ENCODE measurements at regions not wholly inside any gene's neighbourhood (a gene's known extent, or its start where the extent isn't known, plus 50 kb on each side); places are given as distances from the start of the nearest gene placed in this dataset.

DNA sequence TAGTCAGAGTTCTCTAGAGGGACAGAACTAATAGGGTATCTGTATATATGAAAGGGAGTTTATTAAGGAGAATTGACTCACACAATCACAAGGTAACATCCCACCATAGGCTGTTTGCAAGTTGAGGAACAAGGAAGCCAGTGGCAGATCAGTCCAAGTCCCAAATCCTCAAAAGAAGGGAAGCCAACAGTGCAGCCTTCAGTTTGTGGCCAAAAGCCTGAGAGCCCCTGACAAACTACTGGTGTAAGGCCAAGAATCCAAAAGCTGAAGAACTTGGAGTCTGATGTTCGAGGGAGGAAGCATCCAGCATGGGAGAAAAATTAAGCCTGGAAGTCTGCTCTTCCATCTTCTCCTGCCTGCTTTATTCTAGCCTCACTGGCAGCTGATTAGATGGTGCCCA, 1107.2 kb upstream of the CELF2 start:
- Histone ChIP-seq H3K4me3 (ENCODE audit: low read length) (no peak overlapping the region), H3K27ac (ENCODE audit: low read length) (no peak overlapping the region), H3K9me3 (ENCODE audit: control insufficient read depth, insufficient read depth, low read length) (no peaks in the 10 kb centered on the region), H3K36me3 (ENCODE audit: control insufficient read depth, insufficient read depth, low read length) (no peaks in the 10 kb centered on the region), H3K27me3 (ENCODE audit: control insufficient read depth, insufficient read depth, low read length) (no peaks in the 10 kb centered on the region), H3K4me1 (ENCODE audit: control insufficient read depth, insufficient read depth, low read length) (0 out of 2 replicates have a peak, but pooled peaks cover 2% of the 10 kb centered on the region)
- no peak for DNase-seq (ENCODE audit: low read depth, low spot score)
- no CpG with 5 or more reads among the region's 1 CpG for WGBS (ENCODE audit: insufficient coverage, insufficient read length)

- Histone ChIP-seq H3K27ac (ENCODE audit: low read length) (no peak overlapping the region), H3K9me3 (ENCODE audit: control insufficient read depth, insufficient read depth, low read length) (no peaks in the 10 kb centered on the region), H3K4me1 (ENCODE audit: control insufficient read depth, insufficient read depth, low read length) (0 out of 2 replicates have a peak, but pooled peaks cover 2% of the 10 kb centered on the region), H3K4me3 (ENCODE audit: low read length) (no peak overlapping the region), H3K27me3 (ENCODE audit: control insufficient read depth, insufficient read depth, low read length) (no peaks in the 10 kb centered on the region), H3K36me3 (ENCODE audit: control insufficient read depth, insufficient read depth, low read length) (no peaks in the 10 kb centered on the region)
- no CpG with 5 or more reads among the region's 7 CpGs for WGBS (ENCODE audit: insufficient coverage, insufficient read length)
- peak; percentile 27 for DNase-seq (ENCODE audit: low read depth, low spot score)
These were observed 1106.2 kb upstream of the CELF2 start for GRCh38 chr10:9911488-9911887.

DNA sequence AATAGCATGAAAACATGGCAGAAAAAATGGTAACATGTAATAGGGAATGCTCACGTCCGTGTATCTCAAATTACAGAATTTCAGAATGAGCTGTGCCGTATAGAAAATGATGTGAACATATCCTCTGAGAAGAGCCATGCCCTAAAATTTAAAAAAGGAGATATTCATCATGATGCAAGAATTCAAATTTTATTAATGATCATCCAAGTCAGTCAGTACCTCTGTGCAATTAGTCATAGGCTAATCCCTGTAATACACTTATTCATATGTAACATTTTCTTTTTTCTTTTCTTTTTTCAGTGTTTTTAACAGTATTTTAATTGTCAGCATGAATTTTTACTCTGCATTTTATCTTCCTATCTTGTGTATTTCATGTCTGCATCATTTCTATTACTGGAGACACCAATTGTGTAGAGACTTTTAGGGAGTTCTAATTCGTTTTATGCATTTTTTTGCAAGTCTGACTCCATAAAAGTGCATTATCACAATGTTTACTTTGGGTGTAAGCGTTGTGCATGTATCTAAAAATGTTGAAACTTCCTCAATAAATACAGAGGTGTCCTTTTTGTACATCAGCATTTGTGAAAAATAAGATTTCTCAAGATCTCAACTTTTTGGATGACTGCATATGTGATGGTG, 1103.7 kb upstream of the CELF2 start:
- Histone ChIP-seq H3K4me3 (ENCODE audit: low read length) (no peak overlapping the region), H3K27me3 (ENCODE audit: control insufficient read depth, insufficient read depth, low read length) (no peaks in the 10 kb centered on the region), H3K9me3 (ENCODE audit: control insufficient read depth, insufficient read depth, low read length) (no peaks in the 10 kb centered on the region), H3K27ac (ENCODE audit: low read length) (no peak overlapping the region), H3K4me1 (ENCODE audit: control insufficient read depth, insufficient read depth, low read length) (no peaks in the 10 kb centered on the region), H3K36me3 (ENCODE audit: control insufficient read depth, insufficient read depth, low read length) (no peaks in the 10 kb centered on the region)
- WGBS (ENCODE audit: insufficient coverage, insufficient read length): no CpG with 5 or more reads among the region's 5 CpGs
- DNase-seq (ENCODE audit: low read depth, low spot score): no peak

GRCh38 chr10:9921544-9921943, 1096.1 kb upstream of the CELF2 start:
- Histone ChIP-seq H3K36me3 (ENCODE audit: control insufficient read depth, insufficient read depth, low read length) (no peaks in the 10 kb centered on the region), H3K27me3 (ENCODE audit: control insufficient read depth, insufficient read depth, low read length) (no peaks in the 10 kb centered on the region), H3K9me3 (ENCODE audit: control insufficient read depth, insufficient read depth, low read length) (no peaks in the 10 kb centered on the region), H3K27ac (ENCODE audit: low read length) (no peak overlapping the region), H3K4me1 (ENCODE audit: control insufficient read depth, insufficient read depth, low read length) (no peaks in the 10 kb centered on the region), H3K4me3 (ENCODE audit: low read length) (no peak overlapping the region)
- no CpG with 5 or more reads among the region's 4 CpGs for WGBS (ENCODE audit: insufficient coverage, insufficient read length)
- no peak for DNase-seq (ENCODE audit: low read depth, low spot score)

GRCh38 chr10:9922126-9922870, 1095.4 kb upstream of the CELF2 start:
- no peak overlapping the region for H3K4me3 ChIP-seq (ENCODE audit: low read length)
- no peak for DNase-seq (ENCODE audit: low read depth, low spot score)
- H3K36me3 ChIP-seq (ENCODE audit: control insufficient read depth, insufficient read depth, low read length): no peaks in the 10 kb centered on the region
- no peaks in the 10 kb centered on the region for H3K9me3 ChIP-seq (ENCODE audit: control insufficient read depth, insufficient read depth, low read length)
- no CpG with 5 or more reads among the region's 10 CpGs for WGBS (ENCODE audit: insufficient coverage, insufficient read length)
- no peaks in the 10 kb centered on the region for H3K27me3 ChIP-seq (ENCODE audit: control insufficient read depth, insufficient read depth, low read length)
- H3K4me1 ChIP-seq (ENCODE audit: control insufficient read depth, insufficient read depth, low read length): no peaks in the 10 kb centered on the region
- H3K27ac ChIP-seq (ENCODE audit: low read length): no peak overlapping the region

DNA sequence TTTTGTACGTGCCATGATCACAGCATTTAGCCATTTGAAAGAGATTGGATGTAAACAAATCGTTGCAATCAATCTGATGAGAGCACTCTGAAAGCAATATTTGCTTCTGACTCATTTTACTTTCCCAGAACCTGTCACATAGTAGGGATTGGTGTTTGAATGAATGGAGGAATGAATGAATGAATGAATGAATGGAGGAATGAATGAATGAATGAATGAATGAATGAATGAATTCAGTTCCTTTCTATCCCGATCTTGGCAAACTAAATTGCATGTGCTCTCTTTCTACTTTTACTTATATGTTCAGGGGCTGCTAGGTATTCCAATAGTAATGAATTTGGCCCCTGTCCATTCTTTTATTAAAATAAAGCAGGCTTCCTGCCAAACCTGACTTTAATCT, 1091.7 kb upstream of the CELF2 start:
- no peaks in the 10 kb centered on the region for H3K27me3 ChIP-seq (ENCODE audit: control insufficient read depth, insufficient read depth, low read length)
- H3K36me3 ChIP-seq (ENCODE audit: control insufficient read depth, insufficient read depth, low read length): no peaks in the 10 kb centered on the region
- no peaks in the 10 kb centered on the region for H3K9me3 ChIP-seq (ENCODE audit: control insufficient read depth, insufficient read depth, low read length)
- no CpG with 5 or more reads among the region's 3 CpGs for WGBS (ENCODE audit: insufficient coverage, insufficient read length)
- no peak overlapping the region for H3K4me3 ChIP-seq (ENCODE audit: low read length)
- DNase-seq (ENCODE audit: low read depth, low spot score): no peak
- no peaks in the 10 kb centered on the region for H3K4me1 ChIP-seq (ENCODE audit: control insufficient read depth, insufficient read depth, low read length)
- no peak overlapping the region for H3K27ac ChIP-seq (ENCODE audit: low read length)

- Histone ChIP-seq H3K27me3 (ENCODE audit: control insufficient read depth, insufficient read depth, low read length) (no peaks in the 10 kb centered on the region), H3K4me1 (ENCODE audit: control insufficient read depth, insufficient read depth, low read length) (no peaks in the 10 kb centered on the region), H3K27ac (ENCODE audit: low read length) (no peak overlapping the region), H3K4me3 (ENCODE audit: low read length) (no peak overlapping the region), H3K36me3 (ENCODE audit: control insufficient read depth, insufficient read depth, low read length) (no peaks in the 10 kb centered on the region), H3K9me3 (ENCODE audit: control insufficient read depth, insufficient read depth, low read length) (no peaks in the 10 kb centered on the region)
- no peak for DNase-seq (ENCODE audit: low read depth, low spot score)
- WGBS (ENCODE audit: insufficient coverage, insufficient read length): no CpG with 5 or more reads among the region's 2 CpGs
These were observed 1090.8 kb upstream of the CELF2 start for GRCh38 chr10:9926881-9927280.

DNA sequence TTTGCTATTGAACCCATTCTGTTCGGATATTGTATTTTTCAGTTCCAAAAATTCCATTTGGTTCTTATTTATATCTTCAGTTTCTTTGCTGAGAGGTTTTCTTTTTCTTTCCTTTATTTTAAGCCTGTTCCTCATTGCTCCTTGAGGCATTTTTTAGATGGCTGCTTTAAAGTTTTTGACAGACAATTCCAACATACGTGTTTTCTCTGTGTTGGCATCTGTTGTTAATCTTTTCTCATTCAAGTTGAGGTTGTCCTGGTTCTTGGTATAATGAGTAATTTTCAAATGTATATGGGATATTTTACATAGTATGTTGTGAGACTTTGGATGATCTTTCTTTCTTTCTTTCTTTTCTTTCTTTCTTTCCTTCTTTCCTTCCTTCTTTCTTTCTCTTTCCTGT, 1078.0 kb upstream of the CELF2 start:
- Histone ChIP-seq H3K27me3 (ENCODE audit: control insufficient read depth, insufficient read depth, low read length) (no peaks in the 10 kb centered on the region), H3K4me3 (ENCODE audit: low read length) (no peak overlapping the region), H3K9me3 (ENCODE audit: control insufficient read depth, insufficient read depth, low read length) (no peaks in the 10 kb centered on the region), H3K27ac (ENCODE audit: low read length) (no peak overlapping the region), H3K4me1 (ENCODE audit: control insufficient read depth, insufficient read depth, low read length) (no peaks in the 10 kb centered on the region), H3K36me3 (ENCODE audit: control insufficient read depth, insufficient read depth, low read length) (no peaks in the 10 kb centered on the region)
- no peak for DNase-seq (ENCODE audit: low read depth, low spot score)
- no CpG with 5 or more reads among the region's 2 CpGs for WGBS (ENCODE audit: insufficient coverage, insufficient read length)

DNA sequence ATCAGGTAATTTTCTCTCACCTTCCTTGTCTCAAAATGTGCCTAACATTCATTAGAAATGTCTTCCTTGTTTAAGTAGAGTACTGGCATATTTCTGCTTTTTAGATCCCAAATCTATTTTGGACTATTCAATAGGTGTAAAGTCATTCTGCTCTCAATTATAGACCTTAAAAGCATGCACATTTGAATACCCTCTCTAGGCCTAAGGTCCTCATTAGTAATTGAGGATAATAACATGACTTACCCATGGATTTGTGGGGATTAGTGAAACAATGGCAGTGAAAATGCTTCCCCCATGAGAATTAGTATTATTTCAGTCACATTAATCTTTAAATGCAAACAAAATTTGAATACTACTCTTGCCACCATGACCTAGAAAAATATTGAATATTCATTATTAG, 1073.0 kb upstream of the CELF2 start:
- Histone ChIP-seq H3K9me3 (ENCODE audit: control insufficient read depth, insufficient read depth, low read length) (no peaks in the 10 kb centered on the region), H3K4me3 (ENCODE audit: low read length) (no peak overlapping the region), H3K27ac (ENCODE audit: low read length) (no peak overlapping the region), H3K27me3 (ENCODE audit: control insufficient read depth, insufficient read depth, low read length) (no peaks in the 10 kb centered on the region), H3K36me3 (ENCODE audit: control insufficient read depth, insufficient read depth, low read length) (no peaks in the 10 kb centered on the region), H3K4me1 (ENCODE audit: control insufficient read depth, insufficient read depth, low read length) (no peaks in the 10 kb centered on the region)
- DNase-seq (ENCODE audit: low read depth, low spot score): no peak

- no CpG with 5 or more reads among the region's 2 CpGs for WGBS (ENCODE audit: insufficient coverage, insufficient read length)
- no peak for DNase-seq (ENCODE audit: low read depth, low spot score)
- no peak overlapping the region for H3K4me3 ChIP-seq (ENCODE audit: low read length)
- no peaks in the 10 kb centered on the region for H3K36me3 ChIP-seq (ENCODE audit: control insufficient read depth, insufficient read depth, low read length)
- H3K4me1 ChIP-seq (ENCODE audit: control insufficient read depth, insufficient read depth, low read length): no peaks in the 10 kb centered on the region
- H3K27ac ChIP-seq (ENCODE audit: low read length): no peak overlapping the region
- H3K27me3 ChIP-seq (ENCODE audit: control insufficient read depth, insufficient read depth, low read length): no peaks in the 10 kb centered on the region
- no peaks in the 10 kb centered on the region for H3K9me3 ChIP-seq (ENCODE audit: control insufficient read depth, insufficient read depth, low read length)
These were observed 1067.6 kb upstream of the CELF2 start for GRCh38 chr10:9950070-9950469.

Measured in iPS DF 6.9 (cell line).